ENCODE measurements at regions not wholly inside any gene's neighbourhood (a gene's known extent, or its start where the extent isn't known, plus 50 kb on each side); places are given as distances from the start of the nearest gene placed in this dataset.
A peak's percentile ranks its signal among the peaks of the same experiment; 100 is the strongest.

- no peak for DNase-seq
Observed at GRCh38 chr6:168908166-168908565, 345.5 kb downstream of the THBS2 start.

DNA sequence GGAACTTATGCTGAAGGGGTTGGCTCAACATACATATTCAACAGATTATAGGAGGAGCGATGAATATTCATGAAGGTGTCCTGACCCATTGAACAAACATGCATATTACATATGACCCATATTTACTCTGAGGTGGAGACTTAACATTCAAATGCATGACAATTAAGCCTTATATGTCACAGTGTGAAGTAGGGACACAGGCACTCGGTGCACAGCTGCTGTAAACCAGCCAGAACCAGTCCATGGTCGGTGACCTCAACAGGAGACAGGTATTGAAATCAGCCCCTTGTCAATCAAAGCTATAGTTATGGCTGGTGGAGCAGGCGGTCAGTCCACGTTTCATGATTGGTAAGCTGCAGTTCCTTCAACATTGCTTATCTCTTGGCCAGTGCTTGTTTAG lies 347.3 kb downstream of the THBS2 start:
- DNase-seq = no peak

- DNase-seq = no peak
Observed at GRCh38 chr6:168905451-168906090, 348.1 kb downstream of the THBS2 start.

DNA sequence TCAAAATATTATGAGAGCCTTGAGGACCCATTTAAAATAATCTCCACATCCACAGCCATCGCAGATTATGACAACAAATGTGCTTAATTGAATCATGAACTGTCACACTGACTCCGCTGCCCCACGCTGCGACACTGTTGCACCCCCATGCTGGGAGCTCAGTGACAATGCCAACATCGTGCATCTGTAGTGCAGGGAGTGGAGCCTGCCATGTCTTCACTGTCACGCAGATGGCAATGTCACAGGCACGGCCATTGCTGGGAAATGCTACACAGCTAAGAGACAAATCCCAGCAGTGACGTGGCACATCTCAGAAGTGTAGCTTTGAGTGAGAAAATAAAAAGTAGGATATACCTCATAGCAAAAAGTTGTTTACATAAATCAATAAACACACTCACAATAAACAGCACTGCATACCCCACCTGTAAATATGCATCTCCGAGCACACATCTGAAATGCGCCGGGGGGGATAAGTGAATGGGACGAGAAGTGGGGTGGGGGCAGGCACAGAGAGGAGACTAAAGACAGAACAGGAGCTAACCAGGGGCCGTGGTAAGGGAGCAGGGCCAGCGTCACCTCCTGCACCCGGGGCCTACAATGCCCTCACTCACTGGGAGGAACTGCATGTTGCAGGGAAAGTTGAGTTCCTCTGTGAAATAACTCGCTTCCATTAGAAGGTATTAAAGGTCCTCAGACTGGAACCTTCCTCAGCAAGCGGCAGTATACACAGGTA lies 349.9 kb downstream of the THBS2 start:
- no peak for DNase-seq

- DNase-seq = no peak
Observed at GRCh38 chr6:168902075-168902474, 351.6 kb downstream of the THBS2 start.

DNA sequence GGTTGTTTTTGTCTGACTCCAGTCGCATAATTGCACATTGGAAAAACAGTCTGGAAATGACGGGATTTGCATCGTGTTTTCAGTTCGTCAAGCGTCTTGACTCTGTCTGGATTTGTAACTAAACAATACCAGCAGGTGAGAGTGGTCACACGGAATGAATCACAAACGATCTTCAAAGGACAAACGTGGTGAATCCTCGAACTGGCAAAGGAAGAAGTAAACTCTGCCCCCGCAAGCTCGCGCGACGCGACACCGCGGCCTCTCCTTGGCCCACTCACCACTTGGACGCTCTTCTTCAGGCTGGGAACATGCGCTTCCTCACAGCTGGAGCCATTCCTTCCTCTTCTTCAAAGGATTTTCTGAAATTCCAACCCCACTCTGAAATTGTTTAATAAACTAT lies 352.6 kb downstream of the THBS2 start:
- DNase-seq = no peak

- no peak for DNase-seq
Observed at GRCh38 chr6:168896321-168896720, 357.3 kb downstream of the THBS2 start.

- DNase-seq = peak; percentile 75
Observed at GRCh38 chr6:168895102-168895812, 358.4 kb downstream of the THBS2 start.

- DNase-seq = no peak
Observed at GRCh38 chr6:168892031-168892430, 361.6 kb downstream of the THBS2 start.

- DNase-seq = no peak
Observed at GRCh38 chr6:168890981-168891365, 362.7 kb downstream of the THBS2 start.

GRCh38 chr6:168890306-168890980 lies 363.2 kb downstream of the THBS2 start:
- DNase-seq = no peak

- DNase-seq = no peak
Observed at GRCh38 chr6:168888786-168889345, 364.8 kb downstream of the THBS2 start.

DNA sequence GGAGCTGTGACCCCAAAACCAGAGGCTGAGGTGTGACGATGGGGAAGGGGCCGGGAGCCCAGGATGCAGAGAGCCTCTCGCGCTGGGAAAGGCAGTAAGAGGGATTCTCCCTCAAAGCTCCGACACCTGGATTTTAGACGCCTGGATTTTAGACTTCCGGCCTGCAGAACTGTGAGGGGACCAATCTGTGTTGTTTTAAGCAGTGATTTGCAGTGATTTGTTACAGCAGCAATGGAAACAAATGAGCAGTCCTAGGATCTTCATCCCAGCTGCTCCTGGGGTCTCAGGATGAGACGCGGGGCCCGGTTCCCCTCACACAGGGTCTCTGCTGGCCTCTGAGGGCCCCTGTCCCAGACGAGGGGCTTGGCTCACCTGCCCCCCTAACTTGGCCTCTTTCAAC lies 365.5 kb downstream of the THBS2 start:
- DNase-seq = no peak

DNA sequence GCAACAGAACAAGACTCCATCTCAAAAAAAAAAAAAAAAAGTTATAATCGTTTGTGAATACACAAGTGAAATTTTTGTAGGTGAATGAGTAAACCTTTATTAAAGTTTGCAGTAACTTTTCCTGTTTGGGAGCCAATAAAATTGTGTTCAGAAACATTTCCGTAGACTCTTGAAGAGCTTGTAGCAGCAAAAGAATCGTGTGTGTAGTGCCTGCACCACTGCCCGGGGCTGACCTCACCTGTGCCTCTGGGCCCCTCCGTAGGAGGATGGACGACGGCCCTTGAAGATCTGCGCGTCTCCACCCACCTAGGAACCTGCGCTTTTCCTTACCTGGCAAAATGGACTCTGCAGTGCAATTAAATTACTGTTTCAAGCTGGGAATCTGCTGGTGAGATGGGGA lies 366.0 kb downstream of the THBS2 start:
- no peak for DNase-seq

DNA sequence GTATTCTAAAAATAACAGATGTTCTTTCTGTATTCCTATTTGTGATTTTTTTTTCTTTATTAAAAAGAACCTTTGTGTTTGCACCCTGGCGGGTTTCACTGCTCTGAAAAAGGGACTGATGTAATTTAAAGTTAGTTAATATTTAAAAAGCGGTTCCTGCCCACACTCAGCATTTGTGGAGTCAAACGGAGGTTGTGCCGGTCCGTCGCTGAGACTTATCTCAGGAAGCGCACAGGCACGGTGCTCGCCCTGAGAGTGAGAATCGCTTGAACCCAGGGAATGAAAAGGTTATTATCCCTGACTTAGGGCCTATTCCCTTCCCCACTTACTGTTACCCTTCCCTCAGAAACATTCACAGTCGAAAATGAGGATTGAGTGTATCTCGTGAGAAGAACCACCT lies 366.7 kb downstream of the THBS2 start:
- no peak for DNase-seq

DNA sequence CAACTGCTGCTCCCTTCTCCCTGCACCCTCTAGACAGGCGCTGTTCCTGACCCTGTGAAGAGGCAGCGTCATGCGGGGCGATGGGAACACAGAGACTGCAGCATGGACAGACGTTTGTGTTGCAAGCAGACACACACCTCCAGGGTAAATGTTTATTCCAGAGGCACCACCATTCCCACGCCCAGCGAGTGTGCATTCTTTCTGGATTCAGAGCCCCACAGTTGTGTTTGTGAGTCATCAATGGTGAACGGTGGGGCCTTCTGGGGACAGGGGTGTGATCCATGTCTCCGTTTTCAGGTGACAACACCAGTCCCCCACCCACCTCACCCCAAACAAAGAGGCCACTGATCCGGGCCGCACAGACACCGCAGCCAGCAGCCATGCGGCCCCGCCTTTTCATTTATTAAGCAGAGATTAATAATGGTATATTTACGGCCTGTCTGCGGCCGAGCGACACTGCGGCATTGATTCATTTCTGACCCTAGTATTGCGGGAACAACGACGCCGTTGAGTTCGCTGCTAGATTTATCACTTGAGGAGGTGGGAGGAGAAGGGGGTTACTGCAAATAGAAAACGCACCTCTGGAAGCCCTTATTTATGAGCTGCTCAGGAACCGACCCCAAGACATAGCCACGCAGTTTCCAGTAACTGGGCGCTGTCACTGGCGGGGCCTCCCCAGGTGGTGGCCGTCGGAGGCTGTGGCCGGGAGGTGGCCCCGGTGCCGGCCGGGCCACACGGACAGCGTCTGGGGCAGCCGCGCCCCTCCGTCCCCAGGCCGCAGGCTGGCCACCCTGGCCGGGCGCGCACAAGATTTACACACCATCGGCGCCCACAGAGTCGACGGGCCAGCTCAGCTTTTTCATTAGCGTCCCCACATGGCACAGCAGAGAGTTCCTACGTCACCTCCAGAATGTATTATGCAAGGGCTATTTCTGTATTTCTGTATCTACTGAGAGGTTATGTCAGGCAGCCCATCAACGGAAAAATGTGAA lies 367.6 kb downstream of the THBS2 start:
- DNase-seq = no peak

- DNase-seq = no peak
Observed at GRCh38 chr6:168885196-168885595, 368.4 kb downstream of the THBS2 start.

GRCh38 chr6:168884646-168885086 lies 369.0 kb downstream of the THBS2 start:
- DNase-seq = no peak

- no peak for DNase-seq
Observed at GRCh38 chr6:168884050-168884645, 369.5 kb downstream of the THBS2 start.

DNA sequence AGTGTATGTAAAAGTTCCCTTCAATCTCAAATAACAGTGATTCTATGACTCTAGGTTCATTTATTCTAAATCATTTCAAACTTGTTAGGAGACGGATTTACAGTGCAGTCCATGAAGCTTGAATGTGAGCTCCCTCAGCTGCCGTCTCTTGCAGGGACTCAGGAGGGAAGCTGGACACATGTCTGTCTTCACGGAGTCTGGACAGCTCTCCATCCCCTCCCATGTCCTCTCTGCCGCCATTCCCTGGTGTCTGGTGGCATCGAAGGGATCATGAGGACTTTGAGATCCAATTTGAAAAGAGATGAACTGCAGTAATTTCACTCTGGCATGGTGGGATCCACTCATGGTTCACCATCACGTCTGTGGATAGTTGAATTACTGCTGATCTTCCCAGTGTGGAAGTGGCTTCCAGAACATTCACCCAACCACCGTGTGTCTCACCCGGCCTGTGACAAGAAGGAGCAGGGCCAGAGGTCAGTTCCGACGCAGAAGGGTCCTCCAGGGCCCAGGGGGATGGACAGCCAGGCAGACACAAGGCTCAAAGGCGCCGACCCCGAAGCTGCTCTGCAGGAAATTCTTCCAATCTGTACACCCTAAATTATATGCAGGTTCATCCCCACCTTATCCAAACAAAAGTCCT lies 370.1 kb downstream of the THBS2 start:
- DNase-seq = no peak

Data from occipital lobe (tissue), 1 donor.